ENCODE measurements at regions not wholly inside any gene's neighbourhood (a gene's known extent, or its start where the extent isn't known, plus 50 kb on each side); places are given as distances from the start of the nearest gene placed in this dataset.

- Histone ChIP-seq H3K27me3 (ENCODE audit: control insufficient read depth in 1 of 2, insufficient read depth in 2 of 2, low read length in 2 of 2) (no peaks in the 10 kb centered on the region), H3K4me1 (ENCODE audit: control insufficient read depth in 1 of 2, insufficient read depth in 2 of 2, low read length in 2 of 2) (no peaks in the 10 kb centered on the region), H3K9me3 (ENCODE audit: control insufficient read depth in 1 of 2, low read length in 2 of 2) (no peaks in the 10 kb centered on the region), H3K4me3 (ENCODE audit: low read depth in 1 of 2, low read length in 2 of 2) (no peak overlapping the region), H3K27ac (ENCODE audit: low read depth, low read length) (no peak overlapping the region), H3K9ac (ENCODE audit: low read depth in 1 of 2, low read length in 2 of 2) (no peak overlapping the region), H3K36me3 (ENCODE audit: control insufficient read depth in 1 of 2, insufficient read depth in 2 of 2, low read length in 2 of 2) (no peaks in the 10 kb centered on the region)
Measured at GRCh38 chr13:89660752-89661151, 1686.7 kb upstream of the MIR17HG start.

- Histone ChIP-seq H3K27me3 (ENCODE audit: control insufficient read depth in 1 of 2, insufficient read depth in 2 of 2, low read length in 2 of 2) (no peaks in the 10 kb centered on the region), H3K27ac (ENCODE audit: low read depth, low read length) (no peak overlapping the region), H3K9ac (ENCODE audit: low read depth in 1 of 2, low read length in 2 of 2) (no peak overlapping the region), H3K36me3 (ENCODE audit: control insufficient read depth in 1 of 2, insufficient read depth in 2 of 2, low read length in 2 of 2) (no peaks in the 10 kb centered on the region), H3K4me3 (ENCODE audit: low read depth in 1 of 2, low read length in 2 of 2) (no peak overlapping the region), H3K9me3 (ENCODE audit: control insufficient read depth in 1 of 2, low read length in 2 of 2) (peaks cover 0 to 3% of the 10 kb centered on the region in 2 donors), H3K4me1 (ENCODE audit: control insufficient read depth in 1 of 2, insufficient read depth in 2 of 2, low read length in 2 of 2) (no peaks in the 10 kb centered on the region)
Measured at GRCh38 chr13:89673789-89674311, 1673.6 kb upstream of the MIR17HG start.

- Histone ChIP-seq H3K4me1 (ENCODE audit: control insufficient read depth in 1 of 2, insufficient read depth in 2 of 2, low read length in 2 of 2) (no peaks in the 10 kb centered on the region), H3K4me3 (ENCODE audit: low read depth in 1 of 2, low read length in 2 of 2) (no peak overlapping the region), H3K36me3 (ENCODE audit: control insufficient read depth in 1 of 2, insufficient read depth in 2 of 2, low read length in 2 of 2) (no peaks in the 10 kb centered on the region), H3K9ac (ENCODE audit: low read depth in 1 of 2, low read length in 2 of 2) (no peak overlapping the region), H3K27ac (ENCODE audit: low read depth, low read length) (no peak overlapping the region), H3K9me3 (ENCODE audit: control insufficient read depth in 1 of 2, low read length in 2 of 2) (peaks cover 0 to 4% of the 10 kb centered on the region in 2 donors), H3K27me3 (ENCODE audit: control insufficient read depth in 1 of 2, insufficient read depth in 2 of 2, low read length in 2 of 2) (no peaks in the 10 kb centered on the region)
Measured at GRCh38 chr13:89678466-89679121, 1668.9 kb upstream of the MIR17HG start.

- Histone ChIP-seq H3K27me3 (ENCODE audit: control insufficient read depth in 1 of 2, insufficient read depth in 2 of 2, low read length in 2 of 2) (no peaks in the 10 kb centered on the region), H3K27ac (ENCODE audit: low read depth, low read length) (no peak overlapping the region), H3K4me1 (ENCODE audit: control insufficient read depth in 1 of 2, insufficient read depth in 2 of 2, low read length in 2 of 2) (no peaks in the 10 kb centered on the region), H3K36me3 (ENCODE audit: control insufficient read depth in 1 of 2, insufficient read depth in 2 of 2, low read length in 2 of 2) (no peaks in the 10 kb centered on the region), H3K9ac (ENCODE audit: low read depth in 1 of 2, low read length in 2 of 2) (no peak overlapping the region), H3K4me3 (ENCODE audit: low read depth in 1 of 2, low read length in 2 of 2) (no peak overlapping the region), H3K9me3 (ENCODE audit: control insufficient read depth in 1 of 2, low read length in 2 of 2) (peaks cover 2 to 4% of the 10 kb centered on the region in 2 donors)
Measured at GRCh38 chr13:89684896-89685295, 1662.6 kb upstream of the MIR17HG start.

- H3K4me3 ChIP-seq (ENCODE audit: low read depth in 1 of 2, low read length in 2 of 2) = no peak overlapping the region
- H3K9me3 ChIP-seq (ENCODE audit: control insufficient read depth in 1 of 2, low read length in 2 of 2) = peaks cover 2 to 4% of the 10 kb centered on the region in 2 donors
- H3K4me1 ChIP-seq (ENCODE audit: control insufficient read depth in 1 of 2, insufficient read depth in 2 of 2, low read length in 2 of 2) = no peaks in the 10 kb centered on the region
- H3K27ac ChIP-seq (ENCODE audit: low read depth, low read length) = no peak overlapping the region
- no peaks in the 10 kb centered on the region for H3K36me3 ChIP-seq (ENCODE audit: control insufficient read depth in 1 of 2, insufficient read depth in 2 of 2, low read length in 2 of 2)
- no peak overlapping the region for H3K9ac ChIP-seq (ENCODE audit: low read depth in 1 of 2, low read length in 2 of 2)
- H3K27me3 ChIP-seq (ENCODE audit: control insufficient read depth in 1 of 2, insufficient read depth in 2 of 2, low read length in 2 of 2) = no peaks in the 10 kb centered on the region
Measured at GRCh38 chr13:89686171-89686570, 1661.3 kb upstream of the MIR17HG start.

- Histone ChIP-seq H3K4me1 (ENCODE audit: control insufficient read depth in 1 of 2, insufficient read depth in 2 of 2, low read length in 2 of 2) (no peaks in the 10 kb centered on the region), H3K9me3 (ENCODE audit: control insufficient read depth in 1 of 2, low read length in 2 of 2) (peaks cover 2 to 4% of the 10 kb centered on the region in 2 donors), H3K4me3 (ENCODE audit: low read depth in 1 of 2, low read length in 2 of 2) (no peak overlapping the region), H3K27me3 (ENCODE audit: control insufficient read depth in 1 of 2, insufficient read depth in 2 of 2, low read length in 2 of 2) (no peaks in the 10 kb centered on the region), H3K9ac (ENCODE audit: low read depth in 1 of 2, low read length in 2 of 2) (no peak overlapping the region), H3K36me3 (ENCODE audit: control insufficient read depth in 1 of 2, insufficient read depth in 2 of 2, low read length in 2 of 2) (no peaks in the 10 kb centered on the region), H3K27ac (ENCODE audit: low read depth, low read length) (no peak overlapping the region)
Measured at GRCh38 chr13:89687066-89687465, 1660.4 kb upstream of the MIR17HG start.

GRCh38 chr13:89688918-89689317, 1658.6 kb upstream of the MIR17HG start:
- H3K9ac ChIP-seq (ENCODE audit: low read depth in 1 of 2, low read length in 2 of 2) = no peak overlapping the region
- no peaks in the 10 kb centered on the region for H3K36me3 ChIP-seq (ENCODE audit: control insufficient read depth in 1 of 2, insufficient read depth in 2 of 2, low read length in 2 of 2)
- H3K4me3 ChIP-seq (ENCODE audit: low read depth in 1 of 2, low read length in 2 of 2) = no peak overlapping the region
- no peaks in the 10 kb centered on the region for H3K4me1 ChIP-seq (ENCODE audit: control insufficient read depth in 1 of 2, insufficient read depth in 2 of 2, low read length in 2 of 2)
- no peak overlapping the region for H3K27ac ChIP-seq (ENCODE audit: low read depth, low read length)
- H3K9me3 ChIP-seq (ENCODE audit: control insufficient read depth in 1 of 2, low read length in 2 of 2) = peaks cover 2 to 4% of the 10 kb centered on the region in 2 donors
- H3K27me3 ChIP-seq (ENCODE audit: control insufficient read depth in 1 of 2, insufficient read depth in 2 of 2, low read length in 2 of 2) = no peaks in the 10 kb centered on the region

GRCh38 chr13:89694451-89694850, 1653.0 kb upstream of the MIR17HG start:
- no peaks in the 10 kb centered on the region for H3K27me3 ChIP-seq (ENCODE audit: control insufficient read depth in 1 of 2, insufficient read depth in 2 of 2, low read length in 2 of 2)
- H3K27ac ChIP-seq (ENCODE audit: low read depth, low read length) = no peak overlapping the region
- H3K36me3 ChIP-seq (ENCODE audit: control insufficient read depth in 1 of 2, insufficient read depth in 2 of 2, low read length in 2 of 2) = no peaks in the 10 kb centered on the region
- peaks cover 0 to 5% of the 10 kb centered on the region in 2 donors for H3K9me3 ChIP-seq (ENCODE audit: control insufficient read depth in 1 of 2, low read length in 2 of 2)
- no peak overlapping the region for H3K9ac ChIP-seq (ENCODE audit: low read depth in 1 of 2, low read length in 2 of 2)
- H3K4me3 ChIP-seq (ENCODE audit: low read depth in 1 of 2, low read length in 2 of 2) = no peak overlapping the region
- H3K4me1 ChIP-seq (ENCODE audit: control insufficient read depth in 1 of 2, insufficient read depth in 2 of 2, low read length in 2 of 2) = no peaks in the 10 kb centered on the region

- no peaks in the 10 kb centered on the region for H3K4me1 ChIP-seq (ENCODE audit: control insufficient read depth in 1 of 2, insufficient read depth in 2 of 2, low read length in 2 of 2)
- H3K9me3 ChIP-seq (ENCODE audit: control insufficient read depth in 1 of 2, low read length in 2 of 2) = peaks cover 0 to 3% of the 10 kb centered on the region in 2 donors
- H3K36me3 ChIP-seq (ENCODE audit: control insufficient read depth in 1 of 2, insufficient read depth in 2 of 2, low read length in 2 of 2) = no peaks in the 10 kb centered on the region
- H3K9ac ChIP-seq (ENCODE audit: low read depth in 1 of 2, low read length in 2 of 2) = no peak overlapping the region
- H3K4me3 ChIP-seq (ENCODE audit: low read depth in 1 of 2, low read length in 2 of 2) = no peak overlapping the region
- H3K27me3 ChIP-seq (ENCODE audit: control insufficient read depth in 1 of 2, insufficient read depth in 2 of 2, low read length in 2 of 2) = no peaks in the 10 kb centered on the region
- no peak overlapping the region for H3K27ac ChIP-seq (ENCODE audit: low read depth, low read length)
Measured at GRCh38 chr13:89695343-89696257, 1651.9 kb upstream of the MIR17HG start.

GRCh38 chr13:89701913-89702312, 1645.6 kb upstream of the MIR17HG start:
- Histone ChIP-seq H3K9ac (ENCODE audit: low read depth in 1 of 2, low read length in 2 of 2) (no peak overlapping the region), H3K27me3 (ENCODE audit: control insufficient read depth in 1 of 2, insufficient read depth in 2 of 2, low read length in 2 of 2) (no peaks in the 10 kb centered on the region), H3K4me3 (ENCODE audit: low read depth in 1 of 2, low read length in 2 of 2) (no peak overlapping the region), H3K36me3 (ENCODE audit: control insufficient read depth in 1 of 2, insufficient read depth in 2 of 2, low read length in 2 of 2) (no peaks in the 10 kb centered on the region), H3K4me1 (ENCODE audit: control insufficient read depth in 1 of 2, insufficient read depth in 2 of 2, low read length in 2 of 2) (no peaks in the 10 kb centered on the region), H3K27ac (ENCODE audit: low read depth, low read length) (no peak overlapping the region), H3K9me3 (ENCODE audit: control insufficient read depth in 1 of 2, low read length in 2 of 2) (peaks cover 0 to 3% of the 10 kb centered on the region in 2 donors)
